ENCODE measurements at regions not wholly inside any gene's neighbourhood (a gene's known extent, or its start where the extent isn't known, plus 50 kb on each side); places are given as distances from the start of the nearest gene placed in this dataset.

DNA sequence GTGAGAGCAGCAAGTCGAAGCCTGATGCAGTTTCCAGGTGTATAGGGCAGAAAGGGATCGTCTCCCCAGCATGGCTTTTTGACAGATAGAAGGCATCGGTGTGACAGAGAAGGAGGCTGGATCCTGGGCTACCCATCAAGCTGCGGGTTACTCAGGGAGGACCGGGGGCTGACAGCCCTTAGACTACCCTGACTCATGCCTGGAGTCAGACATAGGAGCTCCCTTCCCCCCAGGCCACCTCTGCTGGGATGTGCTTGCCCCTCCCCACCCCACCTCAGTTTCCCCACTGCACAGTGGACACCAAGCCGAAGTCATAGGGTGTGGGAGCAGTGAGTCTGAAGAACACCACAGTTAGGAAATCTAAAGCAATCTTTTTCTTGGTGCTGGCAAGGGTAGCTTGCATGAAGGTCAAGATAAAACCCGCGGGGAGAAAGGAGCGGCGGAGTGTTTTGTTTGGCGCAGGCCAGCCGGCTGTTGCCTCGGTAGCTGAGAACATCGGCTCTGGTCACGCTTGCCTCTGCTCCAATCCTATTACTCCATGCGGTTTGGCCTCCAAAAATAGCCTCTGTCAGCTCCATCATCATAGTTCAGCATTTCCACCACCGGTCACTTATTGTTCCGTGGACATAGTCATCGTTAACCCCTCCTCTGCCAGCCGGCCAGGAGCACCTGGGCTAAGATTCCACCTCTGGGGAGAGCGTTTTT is 169.2 kb upstream of the GLI2 start:
- peak; percentile 95 for ATAC-seq
- intact Hi-C loops (cut with DNase I): no loop called here
- DNase-seq (ENCODE audit: low spot score): peak; percentile 89

GRCh38 chr2:120567128-120567527 is 168.5 kb upstream of the GLI2 start:
- intact Hi-C loops (cut with DNase I): no loop called here
- ATAC-seq (peak; percentile 7), DNase-seq (ENCODE audit: low spot score) (no peak)

DNA sequence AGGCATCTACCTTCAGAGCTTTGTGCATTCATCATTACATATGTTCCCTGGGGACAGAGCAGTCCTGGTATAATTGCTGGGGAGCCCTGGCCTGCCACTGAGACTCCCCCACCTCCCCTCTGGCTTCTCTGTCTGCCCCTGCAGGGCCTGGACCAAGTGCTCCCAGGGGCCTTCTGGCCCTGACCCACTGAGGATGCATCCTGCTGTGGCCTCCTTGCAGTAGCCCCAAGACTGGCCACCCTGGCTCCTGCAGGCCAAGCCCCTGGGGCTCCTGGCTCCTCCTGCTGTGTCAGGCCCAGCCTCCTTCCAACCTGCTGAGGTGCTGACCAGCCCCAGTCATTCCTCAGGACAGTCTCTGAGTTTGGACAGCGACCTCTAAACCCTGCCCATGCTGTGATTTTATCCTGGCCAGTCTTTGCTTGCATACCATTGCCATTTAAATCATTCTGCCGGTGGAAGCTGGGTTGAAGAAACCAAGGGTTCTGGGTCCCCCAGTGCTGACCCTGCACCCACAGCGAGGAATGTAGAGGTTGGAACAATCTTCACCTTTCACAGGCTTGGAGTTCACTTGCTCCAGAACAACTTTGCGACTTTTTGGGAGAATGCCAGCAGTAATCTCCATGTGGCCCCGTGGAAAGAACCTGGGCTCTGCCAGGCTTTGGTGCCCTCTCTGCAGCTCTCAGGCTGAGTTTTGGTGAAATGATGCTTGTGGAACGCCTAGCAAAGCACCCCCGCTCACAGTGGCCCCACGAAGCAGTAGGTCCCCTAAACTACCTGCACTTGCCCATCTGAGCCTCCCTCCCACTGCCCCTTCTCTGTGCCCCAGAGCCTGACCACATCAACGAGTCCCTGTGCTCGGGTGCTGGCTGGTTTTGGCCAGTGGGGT is 167.3 kb upstream of the GLI2 start:
- intact Hi-C loops (cut with DNase I): no loop called here
- ATAC-seq: no peak
- DNase-seq (ENCODE audit: low spot score): no peak

- DNase-seq (ENCODE audit: low spot score) (no peak), ATAC-seq (no peak)
- intact Hi-C loops (cut with DNase I): no loop called here
These were observed 166.7 kb upstream of the GLI2 start for GRCh38 chr2:120568975-120569268.

DNA sequence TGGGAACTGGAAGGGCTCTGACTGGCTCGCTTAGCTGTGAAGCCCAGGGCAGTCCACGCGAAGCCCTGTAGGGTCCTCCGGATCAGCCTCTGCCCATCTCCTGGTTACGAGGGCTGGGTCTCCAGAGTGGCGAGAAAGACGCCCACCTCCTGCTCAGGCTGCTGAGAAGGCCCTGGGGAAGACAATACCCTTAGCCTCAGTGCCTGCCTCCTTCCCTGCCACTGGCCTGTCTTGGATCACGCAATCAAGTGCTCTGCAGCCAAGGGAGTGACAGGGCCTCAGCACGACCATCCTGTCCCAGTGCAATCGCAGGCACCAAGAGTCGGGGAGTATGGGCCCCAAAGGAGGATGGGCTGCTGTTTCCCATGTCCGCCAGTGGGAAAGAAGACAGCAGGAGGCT is 165.7 kb upstream of the GLI2 start:
- no peak for ATAC-seq
- intact Hi-C loops (cut with DNase I): no loop called here
- DNase-seq (ENCODE audit: low spot score): no peak

- intact Hi-C loops (cut with DNase I): no loop called here
- no peak for DNase-seq (ENCODE audit: low spot score)
- ATAC-seq: no peak
These were observed 165.1 kb upstream of the GLI2 start for GRCh38 chr2:120570546-120570945.

DNA sequence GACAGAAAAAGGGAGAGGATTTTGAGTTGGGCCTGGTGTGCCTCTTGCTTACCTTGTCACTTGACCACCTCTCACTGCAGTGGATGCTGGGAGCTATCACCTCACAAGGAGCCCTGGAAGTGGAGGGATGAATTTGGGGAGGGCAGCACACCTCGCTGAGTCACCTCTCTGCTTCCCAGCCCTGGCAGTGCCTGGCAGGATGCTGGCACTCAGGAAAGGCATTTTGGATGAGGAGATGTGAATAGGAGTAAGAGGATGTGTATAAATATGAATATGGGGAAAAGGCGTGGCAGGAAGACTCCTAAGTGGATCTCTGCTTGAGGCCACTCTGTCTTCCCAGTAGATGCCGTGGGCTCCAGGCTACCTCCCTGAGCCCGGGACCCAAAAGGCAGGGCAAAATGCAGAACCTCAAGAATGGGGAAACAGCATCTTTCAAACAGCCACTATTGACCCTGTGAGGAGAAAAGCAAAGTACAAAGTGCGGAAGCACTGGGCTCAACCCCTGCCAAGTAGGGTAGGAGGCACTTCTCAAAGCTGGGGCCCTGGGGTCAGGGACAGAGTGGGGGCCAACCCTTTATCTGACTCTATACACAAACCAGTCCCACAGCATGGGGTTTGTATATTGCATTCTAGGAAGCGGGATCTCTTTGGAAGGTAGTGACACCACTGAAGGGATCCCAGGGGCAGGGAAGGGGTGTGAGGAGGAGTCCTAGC is 164.5 kb upstream of the GLI2 start:
- intact Hi-C loops (cut with DNase I): no loop called here

DNA sequence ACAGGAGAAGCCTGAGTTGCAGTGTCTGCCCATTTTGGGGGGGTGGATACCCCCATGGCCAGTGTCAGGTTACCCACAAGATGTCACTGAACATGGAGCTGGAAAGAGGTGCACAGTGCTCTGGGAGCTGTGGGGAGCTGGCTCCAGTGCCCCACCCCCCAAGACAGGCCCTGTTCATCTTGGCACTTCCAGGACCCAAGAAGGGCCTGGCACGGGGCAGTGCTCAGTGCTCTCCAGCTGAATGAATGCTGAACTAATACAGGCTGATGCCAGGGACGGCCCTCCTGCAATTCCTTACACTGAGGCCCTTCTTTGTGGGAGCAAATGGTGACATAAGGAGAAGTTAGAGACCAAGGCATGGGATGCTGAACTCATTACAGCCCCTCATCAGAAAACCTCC is 163.4 kb upstream of the GLI2 start:
- no peak for DNase-seq (ENCODE audit: low spot score)
- intact Hi-C loops (cut with DNase I): no loop called here
- ATAC-seq: no peak

More for the DNA sequence above, 164.5 kb upstream of the GLI2 start:
- ATAC-seq (no peak), DNase-seq (ENCODE audit: low spot score) (no peak)

- intact Hi-C loops (cut with DNase I): no loop called here
- no peak for ATAC-seq
These were observed 161.0 kb upstream of the GLI2 start for GRCh38 chr2:120574620-120575019.

DNA sequence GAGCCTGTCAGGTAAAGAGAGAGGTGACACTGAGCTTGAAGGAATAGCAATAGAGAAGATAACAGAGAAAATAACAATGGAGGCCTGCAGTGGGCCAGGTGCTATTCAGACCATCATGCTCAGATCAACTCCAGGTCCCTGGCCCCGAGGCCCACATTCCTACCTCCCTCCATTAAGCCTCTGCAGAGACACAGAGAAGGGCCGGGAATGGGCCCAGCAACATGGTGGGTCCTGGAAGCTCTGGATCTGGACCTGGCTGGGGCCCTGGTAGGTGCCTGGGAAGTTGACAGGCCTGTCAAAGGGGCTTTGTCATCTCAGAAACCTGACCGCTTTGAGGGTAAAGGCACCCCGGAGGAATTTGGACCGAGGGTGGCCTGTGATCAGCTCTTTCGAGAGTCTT is 159.7 kb upstream of the GLI2 start:
- ATAC-seq: no peak
- intact Hi-C loops (cut with DNase I): no loop called here
- DNase-seq (ENCODE audit: low spot score): no peak

More at GRCh38 chr2:120574620-120575019, 161.0 kb upstream of the GLI2 start:
- no peak for DNase-seq (ENCODE audit: low spot score)

DNA sequence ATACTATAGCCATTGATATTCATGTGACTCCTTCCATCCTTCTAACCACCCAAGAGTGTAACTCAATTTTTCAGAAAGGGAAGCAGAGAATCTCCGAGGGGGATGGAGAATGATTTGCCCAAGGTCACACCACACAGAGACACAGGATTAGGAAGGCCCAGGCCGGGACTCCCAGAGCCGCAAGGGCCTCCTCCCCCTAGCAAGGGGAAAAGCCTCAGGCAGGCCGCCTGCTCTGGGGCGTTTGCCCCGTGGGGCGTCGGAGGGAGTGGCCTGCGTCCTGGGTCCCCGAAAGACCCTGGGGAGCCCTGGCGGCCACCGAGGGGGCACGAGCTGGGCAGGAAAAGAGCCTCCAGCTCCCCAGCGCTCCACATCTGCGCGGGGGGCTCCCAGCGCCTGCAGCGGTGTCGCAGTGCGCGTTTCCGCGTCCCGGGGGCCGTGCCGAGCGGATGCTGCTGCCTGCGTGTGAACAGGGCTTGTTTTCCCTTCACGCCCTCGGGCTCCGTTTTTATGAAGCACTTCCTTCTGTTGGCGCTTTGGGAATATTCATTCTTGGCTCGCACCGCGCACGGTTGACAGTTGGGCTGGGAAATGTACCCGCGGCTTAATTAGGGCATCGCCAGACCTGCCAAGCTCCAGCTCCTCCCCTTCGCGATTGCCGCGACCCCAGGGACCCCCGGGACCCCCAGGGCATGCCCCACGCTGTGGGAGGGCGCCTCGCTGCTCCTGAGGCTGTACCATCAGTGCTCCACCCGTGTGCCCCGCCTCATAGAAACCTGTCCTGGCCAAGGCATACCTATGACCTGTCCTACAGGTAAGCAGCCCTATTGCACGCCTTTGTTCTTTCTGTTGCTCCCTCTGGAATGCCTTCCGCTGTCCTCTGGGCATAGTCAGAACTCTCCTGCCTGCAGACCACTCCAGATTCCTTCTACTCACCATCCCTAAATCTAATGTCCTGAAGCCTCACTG is 158.9 kb upstream of the GLI2 start:
- ATAC-seq: peak; percentile 75
- intact Hi-C loops (cut with DNase I): no loop called here
- DNase-seq (ENCODE audit: low spot score): peak; percentile 68

DNA sequence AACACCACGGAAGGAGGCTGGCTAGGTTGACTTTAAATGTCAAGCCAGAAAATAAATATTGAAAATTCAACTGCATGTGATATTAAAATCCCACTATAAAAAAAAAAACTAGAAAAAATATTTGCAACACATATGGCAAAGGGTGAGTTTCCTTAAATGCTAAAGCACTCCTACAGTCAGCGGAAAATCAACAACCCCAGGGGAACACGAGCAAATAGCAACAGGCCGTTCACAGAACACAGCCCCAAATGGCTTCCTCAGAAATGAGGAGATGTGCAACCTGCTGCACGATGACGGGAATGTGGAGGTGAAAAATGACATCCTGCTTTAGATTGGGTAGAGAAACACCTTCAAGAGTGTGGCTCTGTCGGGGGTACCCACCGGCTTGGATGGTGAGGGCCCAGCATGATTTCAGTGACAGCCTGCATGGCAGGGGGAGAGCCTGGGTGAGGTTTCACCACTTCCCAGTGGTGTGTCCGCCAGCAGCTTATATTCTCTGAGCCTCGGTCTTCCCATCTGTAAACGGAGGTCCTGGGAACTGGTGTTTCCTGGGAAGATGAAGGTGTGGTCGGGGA is 157.9 kb upstream of the GLI2 start:
- intact Hi-C loops (cut with DNase I): no loop called here
- DNase-seq (ENCODE audit: low spot score) (no peak), ATAC-seq (no peak)

DNA sequence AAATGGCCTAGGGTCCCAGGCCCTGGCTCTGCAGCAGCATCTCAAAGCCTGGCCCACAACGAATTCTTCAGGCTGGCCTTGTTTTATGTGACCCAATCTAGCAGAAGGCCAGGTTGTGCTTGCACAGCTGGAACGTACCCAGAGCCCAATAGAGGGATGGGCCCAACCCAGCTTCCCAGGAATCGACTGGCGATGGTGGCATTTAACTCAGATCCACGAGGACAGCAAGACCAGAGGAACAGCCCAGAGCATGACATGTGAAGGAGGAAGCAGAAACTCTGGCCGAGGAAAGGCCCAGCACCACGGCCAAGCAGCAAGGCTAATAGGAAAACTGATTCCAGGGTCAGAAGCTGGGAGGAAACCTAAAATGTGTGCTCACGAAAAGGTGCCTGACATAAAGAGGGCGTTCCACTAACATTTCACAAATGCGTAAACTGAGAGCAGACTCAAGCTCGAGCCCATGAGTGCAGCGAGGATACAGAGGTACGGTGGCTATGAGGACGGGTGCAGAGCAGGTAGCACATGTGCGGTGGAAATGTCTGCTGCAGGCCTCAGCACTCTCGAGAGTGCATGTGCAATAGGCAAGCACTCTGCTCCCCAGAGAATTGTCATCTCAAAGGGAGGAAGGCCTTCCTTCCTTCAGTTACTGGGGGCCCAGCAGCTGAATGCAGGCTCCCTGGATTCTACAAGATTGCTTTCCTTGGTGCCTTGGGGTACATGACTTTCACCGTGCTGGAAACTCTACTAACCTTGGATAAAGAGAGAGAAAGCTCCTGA is 156.9 kb upstream of the GLI2 start:
- ATAC-seq (no peak), DNase-seq (ENCODE audit: low spot score) (no peak)
- intact Hi-C loops (cut with DNase I): no loop called here

DNA sequence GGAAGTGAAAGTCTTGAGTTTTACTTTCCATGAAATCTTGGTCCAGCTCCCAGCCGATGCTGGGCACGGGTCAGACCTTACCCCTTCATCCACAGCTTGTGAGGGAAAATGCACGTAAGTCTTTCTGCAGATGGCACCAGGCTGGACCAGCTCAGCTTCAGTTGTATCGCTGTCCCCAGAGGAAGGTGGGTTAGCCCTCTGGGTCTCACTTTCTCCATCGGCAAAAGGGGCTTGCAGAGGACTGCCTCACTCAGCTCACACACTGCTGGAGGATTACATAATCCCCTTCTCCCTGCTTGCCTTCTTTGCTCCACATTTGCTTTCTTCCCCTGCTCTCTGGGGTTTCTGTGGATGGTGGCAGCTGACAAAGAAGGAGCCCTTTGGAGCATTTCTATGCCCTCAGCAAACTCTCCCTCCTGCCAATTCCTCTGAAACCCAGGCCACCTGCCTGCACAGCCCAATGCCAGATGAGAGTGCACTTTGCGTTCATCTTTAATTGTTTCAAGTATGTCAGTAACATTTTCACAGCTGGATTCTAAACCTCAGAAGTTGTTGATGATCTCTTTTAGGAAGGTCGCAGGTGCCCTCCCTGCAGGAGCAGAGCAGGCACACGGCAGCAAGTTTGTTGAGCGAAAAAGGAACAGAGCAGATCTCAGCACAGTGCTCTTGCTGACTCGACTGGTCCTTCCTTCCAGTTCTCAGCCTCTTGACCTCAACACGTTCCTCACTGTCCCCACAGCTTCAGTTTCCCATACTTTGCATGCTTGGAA is 155.6 kb upstream of the GLI2 start:
- intact Hi-C loops (cut with DNase I): no loop called here
- no peak for DNase-seq (ENCODE audit: low spot score)
- no peak for ATAC-seq

GRCh38 chr2:120580709-120581108 is 155.0 kb upstream of the GLI2 start:
- intact Hi-C loops (cut with DNase I): no loop called here
- no peak for ATAC-seq
- no peak for DNase-seq (ENCODE audit: low spot score)

DNA sequence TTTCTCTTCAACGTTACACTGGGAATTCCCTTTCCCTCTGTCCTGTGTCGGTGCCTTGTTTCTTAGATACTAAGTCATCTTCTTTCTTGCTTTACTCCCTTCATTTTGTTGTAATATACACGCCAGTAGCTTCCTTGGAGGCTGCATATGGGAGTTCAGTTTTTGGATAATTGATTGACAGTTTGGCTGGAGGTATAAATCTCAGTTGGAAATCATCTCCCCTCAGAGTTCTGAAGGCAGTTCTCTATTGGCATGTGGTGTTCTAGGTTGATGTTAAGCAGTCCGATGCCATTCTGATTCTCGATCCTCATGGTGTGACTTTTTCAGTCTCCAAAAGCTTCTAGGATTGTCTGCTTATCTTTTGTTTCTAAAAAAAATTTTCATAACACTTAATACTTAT is 152.5 kb upstream of the GLI2 start:
- intact Hi-C loops (cut with DNase I): no loop called here
- no peak for ATAC-seq
- no peak for DNase-seq (ENCODE audit: low spot score)

DNA sequence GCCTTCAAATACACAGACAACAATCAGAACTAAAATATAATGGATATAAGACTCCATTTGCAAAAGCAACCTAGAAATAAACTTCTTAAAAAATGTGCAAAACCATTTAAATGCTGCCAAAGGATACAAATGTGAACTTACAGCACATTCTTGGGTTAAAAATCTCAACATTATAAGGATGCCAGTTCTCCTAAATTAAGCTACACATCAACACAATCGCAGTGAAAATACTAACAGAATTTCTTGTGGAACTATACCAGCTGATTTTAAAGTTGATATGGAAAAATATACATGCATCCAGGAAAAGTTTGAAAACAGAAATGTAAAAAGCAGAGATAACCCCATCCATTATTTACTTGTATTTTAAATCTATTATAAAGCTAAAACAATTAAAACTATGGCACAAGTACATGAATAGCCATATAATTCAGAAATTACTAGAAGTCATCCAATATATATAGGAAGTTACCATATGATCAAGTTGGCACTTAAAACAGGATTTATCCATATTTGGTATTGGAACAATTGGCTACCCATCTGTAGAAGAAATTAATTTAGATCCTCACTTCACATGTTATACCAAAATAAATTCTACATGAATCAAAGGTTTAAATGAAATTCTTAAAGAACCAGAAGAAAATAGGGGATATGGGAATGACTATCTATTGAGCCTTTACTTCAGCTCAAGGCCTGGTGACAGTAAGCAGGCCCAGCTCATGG is 151.7 kb upstream of the GLI2 start:
- intact Hi-C loops (cut with DNase I): no loop called here
- ATAC-seq (no peak), DNase-seq (ENCODE audit: low spot score) (no peak)
